ENCODE measurements at regions not wholly inside any gene's neighbourhood (a gene's known extent, or its start where the extent isn't known, plus 50 kb on each side); places are given as distances from the start of the nearest gene placed in this dataset.

DNA sequence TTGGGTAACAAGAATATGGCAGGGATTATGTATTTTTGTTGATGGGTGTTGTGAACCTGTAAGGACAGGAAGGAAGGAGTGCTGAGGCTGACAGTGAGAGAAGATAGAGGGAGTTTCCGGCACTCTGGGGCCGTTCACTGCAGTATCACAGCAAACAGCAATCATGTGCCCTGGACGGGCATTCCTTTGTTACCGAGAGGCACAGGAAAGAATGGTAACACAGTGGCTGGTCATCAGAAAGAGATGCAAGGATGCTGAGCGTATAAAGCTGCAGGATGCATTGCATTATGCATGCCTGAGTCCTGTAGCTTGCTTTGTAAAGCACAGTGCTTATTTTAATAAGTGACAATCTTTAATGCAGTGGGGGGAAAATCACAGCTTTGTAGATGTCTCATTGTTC, 286.8 kb downstream of the RPS24 start:
- no peak for DNase-seq

DNA sequence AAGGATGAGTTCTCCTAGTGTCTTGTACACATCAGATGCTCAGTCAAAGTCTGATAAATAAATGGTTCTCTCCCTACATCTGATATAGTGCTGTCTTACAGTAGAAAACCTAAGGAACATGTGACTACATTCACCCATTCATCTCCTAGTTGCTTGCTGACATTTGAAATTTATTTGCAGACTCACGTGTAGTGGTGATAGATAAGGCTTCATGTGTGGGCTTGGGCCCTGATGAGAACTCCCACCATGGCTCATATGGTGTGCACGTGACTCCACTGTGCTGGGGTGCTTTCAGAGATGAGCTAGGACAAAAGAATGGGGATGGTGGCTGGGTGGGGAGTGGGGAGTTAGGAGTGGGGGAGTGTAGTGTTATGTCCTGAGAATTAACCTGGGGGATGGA, 287.3 kb downstream of the RPS24 start:
- DNase-seq: no peak

DNA sequence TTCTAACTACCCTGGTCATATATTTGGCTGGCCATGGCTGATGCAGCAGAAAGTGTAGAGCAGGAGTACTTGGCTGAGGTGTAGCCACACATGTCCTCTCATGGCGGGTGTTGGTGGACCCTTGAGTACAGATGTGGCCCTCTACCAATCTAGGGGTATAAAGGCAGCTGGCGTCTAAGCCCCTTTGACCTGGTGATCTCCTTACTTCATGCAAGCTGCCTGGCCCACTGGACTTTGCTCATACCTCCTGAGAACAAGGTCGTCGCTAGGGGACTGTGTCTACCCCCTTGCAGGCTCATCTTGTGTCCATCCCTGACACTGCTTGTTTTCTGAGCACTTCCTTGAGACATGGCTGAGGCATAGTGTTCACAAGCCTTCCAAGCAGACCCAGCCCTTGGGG, 287.8 kb downstream of the RPS24 start:
- DNase-seq: no peak

DNA sequence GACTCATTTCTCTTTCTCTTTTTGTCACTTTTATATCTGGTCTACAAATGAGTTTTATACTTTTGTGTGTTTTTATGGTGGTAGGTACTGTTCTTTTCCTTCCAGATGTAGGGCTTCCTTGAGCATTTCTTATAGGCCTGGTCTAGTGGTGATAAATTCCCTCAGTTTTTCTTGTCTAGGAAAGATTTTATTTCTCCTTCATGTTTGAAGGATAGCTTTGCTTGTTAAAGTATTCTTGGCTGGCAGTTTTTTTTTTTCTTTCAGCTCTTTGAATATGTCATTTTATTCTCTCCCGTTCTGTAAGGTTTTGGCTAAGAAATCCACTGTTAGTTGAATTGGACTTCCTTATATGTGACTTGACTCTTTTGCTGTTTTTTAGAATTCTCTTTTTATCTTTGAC, 292.7 kb downstream of the RPS24 start:
- no peak for DNase-seq

GRCh38 chr10:78327778-78328591, 294.3 kb downstream of the RPS24 start:
- no peak for DNase-seq

DNA sequence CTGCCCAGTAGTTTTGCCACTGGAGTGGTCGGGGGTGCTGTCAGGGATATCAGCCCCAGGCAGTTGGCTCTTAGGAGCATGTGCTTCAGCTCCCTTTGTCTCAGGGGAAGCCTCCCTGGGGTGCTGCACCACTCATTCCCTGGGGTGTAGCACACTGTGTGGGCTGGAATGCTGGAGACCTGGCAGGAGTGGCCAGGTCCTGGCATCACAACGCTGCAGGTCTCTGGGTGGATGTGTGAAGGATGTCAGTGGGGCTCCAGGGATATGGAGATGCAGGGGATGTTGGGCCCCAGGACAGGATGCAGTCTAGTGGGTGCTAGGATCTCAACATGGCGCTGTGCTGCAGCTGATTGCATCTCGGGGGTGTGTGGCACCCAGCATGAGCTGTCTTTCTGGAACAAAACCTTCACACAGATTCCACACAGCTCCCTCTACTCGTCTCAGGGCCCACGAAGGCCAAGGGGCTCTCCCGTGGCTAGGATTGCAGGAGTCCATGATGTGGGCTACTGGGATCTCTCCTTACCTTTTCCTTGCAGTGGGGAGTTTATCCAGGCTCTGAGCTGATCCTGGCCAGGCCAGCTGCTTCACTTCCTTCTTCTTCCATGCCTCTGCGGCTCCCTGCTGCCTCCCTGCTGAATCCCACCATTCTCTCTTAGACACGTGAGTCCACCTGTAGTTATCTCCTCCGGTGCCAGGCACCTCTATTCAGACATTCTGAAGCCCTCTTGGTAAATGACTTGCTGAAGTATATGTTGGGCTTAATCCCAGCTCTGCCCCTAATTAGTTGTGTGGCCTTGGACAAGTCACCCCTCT, 295.1 kb downstream of the RPS24 start:
- DNase-seq: no peak

DNA sequence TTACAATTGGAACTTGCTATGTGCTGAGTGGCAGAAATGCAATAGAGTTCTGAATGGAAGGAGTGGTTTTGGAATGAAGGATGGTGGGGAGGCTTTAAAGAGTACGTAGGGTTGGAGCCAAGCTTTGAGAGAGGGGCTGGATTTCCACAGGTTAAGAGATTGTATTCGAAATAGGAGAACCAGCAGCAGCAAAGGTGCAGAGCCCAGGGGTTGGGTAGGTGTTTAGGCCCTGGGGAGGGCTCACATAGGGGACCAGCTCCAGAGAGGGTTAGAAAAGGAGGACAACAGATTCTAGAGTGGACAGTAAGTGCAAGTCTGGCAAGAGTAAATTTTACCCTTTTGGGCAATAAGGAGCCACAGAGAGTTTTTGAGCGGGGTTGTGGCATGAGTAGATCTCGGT, 297.2 kb downstream of the RPS24 start:
- no peak for DNase-seq

- DNase-seq: no peak
These were observed 297.8 kb downstream of the RPS24 start for GRCh38 chr10:78331391-78331922.

DNA sequence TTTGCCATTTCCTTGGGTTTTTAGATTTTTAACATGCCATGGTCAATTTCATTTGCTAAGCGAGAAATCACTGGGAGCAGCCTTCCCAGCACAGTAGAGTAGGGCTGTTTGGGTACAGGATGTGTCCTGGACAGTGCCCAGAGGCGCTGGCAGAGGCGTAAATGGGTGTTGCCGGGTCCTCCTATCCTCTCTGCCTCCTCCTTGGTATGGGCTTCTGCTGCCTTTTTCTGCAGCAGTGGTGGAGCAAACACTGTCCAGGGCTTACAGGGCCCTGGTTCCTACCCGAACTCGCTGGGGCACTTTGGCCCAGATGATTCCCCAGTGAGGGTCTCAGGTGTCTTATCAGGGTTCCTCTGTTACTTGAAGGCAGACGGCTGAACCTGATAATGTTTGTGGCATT, 298.3 kb downstream of the RPS24 start:
- no peak for DNase-seq

- no peak for DNase-seq
These were observed 299.0 kb downstream of the RPS24 start for GRCh38 chr10:78332657-78333056.

DNA sequence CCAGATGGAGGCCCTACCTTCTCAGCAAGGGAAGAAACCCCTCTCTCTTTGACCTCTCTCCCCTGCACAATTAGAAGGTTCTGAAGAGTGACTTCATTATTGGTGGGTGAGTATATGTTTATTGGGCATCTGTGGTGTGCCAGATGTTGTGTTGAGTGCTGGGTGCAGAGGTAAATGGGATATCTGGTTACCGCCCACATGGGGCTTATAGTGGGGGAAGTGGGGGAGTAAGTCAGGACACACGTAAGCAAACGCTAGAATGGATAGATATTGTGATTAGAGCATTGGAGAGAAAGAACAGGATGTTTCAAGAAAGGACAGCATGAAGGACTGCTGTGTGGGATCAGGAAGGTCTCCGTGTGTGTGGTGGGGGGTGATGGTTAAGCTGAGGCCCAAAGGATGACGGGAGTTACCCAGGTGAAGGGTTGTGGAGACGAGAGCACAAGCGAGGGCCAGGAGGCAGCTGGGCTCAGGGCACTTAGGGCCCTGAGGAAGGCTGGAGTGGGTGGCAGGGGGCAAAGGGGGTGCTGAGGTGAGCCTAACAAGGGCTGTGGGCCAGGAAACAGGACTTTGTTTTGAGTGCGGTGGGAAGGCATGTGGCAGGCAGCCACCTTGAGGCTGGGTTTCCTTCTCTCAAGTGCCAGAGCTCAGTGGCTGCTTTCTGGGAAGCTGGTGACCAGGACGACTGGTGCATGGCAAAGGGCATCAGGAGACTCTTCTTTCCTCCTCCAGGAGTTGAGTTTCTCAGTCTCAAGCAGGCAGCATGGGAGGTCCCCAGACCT, 299.9 kb downstream of the RPS24 start:
- DNase-seq: no peak

DNA sequence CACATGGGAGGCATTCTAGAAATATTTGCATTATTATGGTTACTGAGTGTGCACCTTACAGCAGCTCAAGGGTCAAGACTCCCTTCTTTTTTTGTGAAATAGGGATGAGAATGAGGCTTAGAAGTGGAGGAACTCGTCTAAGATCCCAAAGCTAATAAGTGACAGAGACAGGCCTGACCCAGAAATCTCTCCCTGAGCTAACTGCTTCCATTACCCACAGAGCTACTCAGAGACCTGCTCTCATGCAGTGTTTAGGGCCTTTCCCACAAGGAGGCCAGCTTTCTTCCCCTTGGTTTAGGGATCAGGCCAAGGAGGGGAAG, 301.7 kb downstream of the RPS24 start:
- no peak for DNase-seq

DNA sequence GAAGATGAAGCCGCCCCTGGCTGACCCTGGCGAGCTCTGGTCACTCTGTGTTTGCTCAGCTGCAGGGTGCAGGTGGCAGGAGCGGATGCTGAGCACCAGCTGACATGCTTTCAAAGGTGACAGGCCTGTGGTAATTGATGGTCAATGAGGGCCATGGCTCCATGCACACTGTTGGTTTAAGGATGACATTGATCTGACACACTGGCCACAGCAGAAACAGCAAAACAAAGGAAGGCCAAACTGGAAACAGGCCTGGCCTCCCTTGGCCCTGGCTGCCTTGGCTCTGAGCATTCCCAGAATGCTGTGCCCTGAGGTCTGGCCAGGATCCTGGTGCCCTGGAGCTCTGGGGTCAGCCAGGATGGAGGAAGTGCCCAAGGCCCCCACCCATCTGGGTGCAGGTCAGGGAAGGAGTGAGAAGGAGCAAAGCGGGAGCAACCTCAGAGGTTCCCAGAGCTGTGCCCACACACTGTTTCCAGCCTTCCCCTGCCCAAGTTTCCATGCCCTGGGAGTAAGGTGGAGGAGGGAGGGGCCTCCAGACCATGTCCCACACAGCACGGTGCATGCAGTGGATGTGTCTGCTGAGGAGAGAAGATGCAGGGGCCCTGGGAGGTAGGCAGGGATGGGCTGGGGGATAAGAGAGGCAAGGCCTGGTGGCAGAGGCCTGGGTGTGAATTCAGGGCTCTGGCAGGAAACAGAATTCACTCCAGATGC, 302.2 kb downstream of the RPS24 start:
- DNase-seq: peak; percentile 26

GRCh38 chr10:78336402-78336791, 302.7 kb downstream of the RPS24 start:
- peak; percentile 11 for DNase-seq

DNA sequence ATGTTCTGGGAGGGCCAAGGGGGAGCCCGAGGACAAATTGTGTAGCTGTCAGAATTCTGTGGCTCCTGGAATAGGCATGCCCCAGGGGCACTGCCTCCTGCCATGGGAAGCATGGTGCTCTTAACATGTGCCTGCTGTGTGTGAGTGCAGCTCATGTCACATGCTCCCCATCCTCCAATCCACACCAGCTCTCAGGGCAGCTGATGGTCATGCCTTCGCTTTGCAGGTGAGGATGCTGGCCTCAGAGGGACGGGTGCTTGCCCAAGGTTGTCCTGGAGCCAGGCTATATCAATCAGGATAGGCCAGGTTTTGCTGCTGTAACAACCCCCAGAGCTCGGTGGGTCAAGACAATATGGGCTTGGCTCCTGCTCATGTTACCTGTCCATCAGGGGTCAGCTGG, 303.4 kb downstream of the RPS24 start:
- DNase-seq: no peak

GRCh38 chr10:78337646-78338391, 304.2 kb downstream of the RPS24 start:
- no peak for DNase-seq

DNA sequence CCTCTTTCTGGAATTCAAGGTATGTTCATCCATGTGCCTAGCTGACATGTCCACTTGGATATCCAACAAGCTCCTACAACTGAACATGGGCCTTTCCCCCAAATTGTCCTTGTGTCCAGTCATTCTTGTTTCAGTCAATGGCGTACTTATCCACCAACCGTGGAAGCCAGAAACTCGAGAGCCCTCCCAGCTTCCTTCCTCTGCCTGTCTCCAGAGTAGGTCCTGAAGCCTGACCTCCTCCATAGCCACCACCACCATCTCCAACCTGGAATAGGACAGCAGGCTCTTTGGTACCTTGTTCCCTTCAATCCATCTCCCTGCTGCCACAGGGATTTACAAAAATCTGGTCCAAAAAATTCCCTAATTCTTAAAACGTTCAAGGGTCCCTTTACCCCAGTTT, 305.1 kb downstream of the RPS24 start:
- DNase-seq: no peak

DNA sequence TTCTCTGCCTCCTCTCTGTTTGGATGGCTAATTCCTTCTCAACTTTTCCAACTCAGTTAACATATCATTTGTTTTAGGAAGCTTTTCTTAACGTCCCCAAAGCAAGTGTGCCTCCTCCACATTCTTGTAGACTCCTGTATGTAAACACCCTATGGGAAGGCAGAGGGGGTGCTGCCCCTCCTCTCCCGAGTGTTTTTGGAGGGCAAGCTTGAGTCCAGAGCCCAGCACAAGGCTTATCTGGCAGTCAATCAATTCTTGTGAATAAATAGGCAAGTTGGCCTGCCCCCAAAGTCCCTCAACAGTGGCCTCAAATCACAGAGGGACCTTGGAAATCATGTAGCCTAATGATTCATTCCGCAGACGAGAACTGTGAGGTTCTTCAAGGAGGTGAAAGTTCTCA, 305.6 kb downstream of the RPS24 start:
- no peak for DNase-seq

DNA sequence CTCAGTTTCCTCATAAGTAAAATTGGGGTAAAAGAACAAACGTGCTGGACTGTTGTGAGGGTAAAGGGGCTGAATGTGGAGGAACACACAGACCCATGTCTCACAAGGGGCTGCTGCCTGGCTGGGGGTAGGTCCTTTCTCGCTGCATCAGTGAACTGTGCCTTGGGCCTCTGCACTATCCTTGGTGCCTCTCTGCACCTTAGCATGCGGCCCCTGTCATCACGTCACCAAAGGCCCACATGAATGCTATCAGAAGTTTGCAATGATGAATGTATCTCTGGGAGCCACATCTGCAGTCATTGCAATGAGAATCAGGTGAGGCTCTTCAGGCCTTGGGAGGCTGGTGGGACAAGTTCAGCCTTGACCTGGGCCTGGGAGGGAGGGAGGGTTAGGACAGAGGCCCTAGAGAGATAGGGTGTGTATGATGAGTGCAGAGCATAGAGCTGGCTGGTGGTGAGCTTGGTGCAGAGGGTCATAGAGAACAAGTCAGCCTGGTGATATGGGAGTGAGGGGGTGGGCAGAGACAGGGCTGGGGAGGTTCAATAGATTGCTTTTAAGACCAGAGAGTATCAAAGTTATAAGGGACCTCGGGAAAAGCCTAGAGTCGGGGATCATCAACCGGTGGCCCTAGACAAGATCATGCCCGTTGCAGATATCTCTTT, 308.4 kb downstream of the RPS24 start:
- no peak for DNase-seq

DNA sequence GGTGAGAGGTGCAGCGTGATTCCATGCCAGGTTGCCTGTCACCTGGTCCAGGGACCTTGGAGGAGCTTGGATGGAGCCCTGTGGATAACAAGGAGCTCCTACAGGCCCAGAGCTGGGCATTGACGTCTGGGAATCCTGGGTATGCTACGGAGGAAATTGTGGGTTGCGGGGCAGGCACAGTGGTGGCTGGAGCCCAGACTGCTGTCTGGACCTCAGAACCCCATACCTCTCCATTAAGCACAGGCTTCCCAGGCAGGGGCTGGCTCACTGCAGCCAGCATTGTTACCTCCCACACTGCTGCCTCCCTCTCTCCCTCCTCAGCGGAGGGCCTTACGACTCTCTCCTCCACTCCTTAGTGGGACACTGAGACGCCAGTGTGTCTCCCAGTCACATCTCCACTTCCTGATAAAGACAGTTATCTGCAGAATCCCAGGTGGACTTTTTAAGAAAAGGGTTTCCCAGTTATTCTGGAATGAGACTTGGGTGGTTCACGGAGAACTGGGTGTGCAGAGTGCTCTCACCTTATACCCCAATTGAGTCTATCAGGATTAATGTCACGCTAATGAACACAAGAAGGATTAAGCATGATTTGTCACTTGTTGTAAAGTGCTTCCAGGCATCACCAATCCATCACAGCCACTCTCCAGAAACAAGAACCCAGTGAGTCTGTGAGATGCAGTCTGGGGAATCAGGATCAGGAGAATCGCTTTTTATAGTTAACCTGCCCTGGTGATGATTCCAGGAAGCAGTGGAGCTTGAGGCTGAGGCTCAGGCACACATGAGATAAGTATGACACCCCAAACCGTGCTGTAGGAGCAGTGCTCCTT, 309.4 kb downstream of the RPS24 start:
- DNase-seq: no peak
